ENCODE measurements at regions not wholly inside any gene's neighbourhood (a gene's known extent, or its start where the extent isn't known, plus 50 kb on each side); places are given as distances from the start of the nearest gene placed in this dataset.
"Not testable (repeated sequence)": the region's sequence is repeated elsewhere in the genome, so short reads cannot be mapped to it uniquely, and the experiment has no call there.

GRCh38 chr5:162990856-162991497 lies 446.4 kb upstream of the CCNG1 start:
- no peak for DNase-seq

- no peak for DNase-seq
Measured at GRCh38 chr5:162995568-162995967, 441.8 kb upstream of the CCNG1 start.

GRCh38 chr5:162996053-162996452 lies 441.3 kb upstream of the CCNG1 start:
- DNase-seq: no peak

GRCh38 chr5:163005949-163006348 lies 431.4 kb upstream of the CCNG1 start:
- no peak for DNase-seq

GRCh38 chr5:163022582-163023128 lies 414.7 kb upstream of the CCNG1 start:
- DNase-seq: no peak

GRCh38 chr5:163023846-163024245 lies 413.5 kb upstream of the CCNG1 start:
- no peak for DNase-seq

- no peak for DNase-seq
Measured at GRCh38 chr5:163024936-163025335, 412.5 kb upstream of the CCNG1 start.

- no peak for DNase-seq
Measured at GRCh38 chr5:163033656-163034055, 403.7 kb upstream of the CCNG1 start.

- no peak for DNase-seq
Measured at GRCh38 chr5:163041254-163041653, 396.1 kb upstream of the CCNG1 start.

- DNase-seq: no peak
Measured at GRCh38 chr5:163079618-163080017, 357.8 kb upstream of the CCNG1 start.

- no peak for DNase-seq
Measured at GRCh38 chr5:163089230-163089629, 348.2 kb upstream of the CCNG1 start.

- no peak for DNase-seq
Measured at GRCh38 chr5:163089926-163090325, 347.5 kb upstream of the CCNG1 start.

GRCh38 chr5:163094492-163095180 lies 342.8 kb upstream of the CCNG1 start:
- no peak for DNase-seq

GRCh38 chr5:163104464-163104863 lies 332.9 kb upstream of the CCNG1 start:
- DNase-seq: no peak

- DNase-seq: no peak
Measured at GRCh38 chr5:163105456-163105855, 331.9 kb upstream of the CCNG1 start.

- DNase-seq: no peak
Measured at GRCh38 chr5:163106098-163106497, 331.3 kb upstream of the CCNG1 start.

- DNase-seq: no peak
Measured at GRCh38 chr5:163108351-163108750, 329.0 kb upstream of the CCNG1 start.

- no peak for DNase-seq
Measured at GRCh38 chr5:163115011-163115410, 322.4 kb upstream of the CCNG1 start.

GRCh38 chr5:163116618-163117017 lies 320.8 kb upstream of the CCNG1 start:
- not testable (repeated sequence) for DNase-seq

GRCh38 chr5:163134061-163134460 lies 303.3 kb upstream of the CCNG1 start:
- DNase-seq: no peak

GRCh38 chr5:163135849-163136248 lies 301.5 kb upstream of the CCNG1 start:
- no peak for DNase-seq

GRCh38 chr5:163161512-163161911 lies 275.9 kb upstream of the CCNG1 start:
- no peak for DNase-seq

GRCh38 chr5:163162645-163163044 lies 274.8 kb upstream of the CCNG1 start:
- no peak for DNase-seq

GRCh38 chr5:163163858-163164257 lies 273.5 kb upstream of the CCNG1 start:
- no peak for DNase-seq
